Lung (tissue), 11 donors: ENCODE measurements at regions not wholly inside any gene's neighbourhood (a gene's known extent, or its start where the extent isn't known, plus 50 kb on each side); places are given as distances from the start of the nearest gene placed in this dataset.

Source experiments
- ATAC-seq: fragments of 200-7000 bp; cut with Tn5 transposase; one replicate; pipeline ENCODE4 v1.9.1; 2020; ENCODE audit warnings: moderate number of reproducible peaks; ENCODE audit not compliant: insufficient read depth, low FRiP score
- DNase-seq, 3 donors: peaks; one replicate each; pipeline ENCODE4 v3.0.0-alpha.2; 2013 to 2017
- H3K27ac ChIP-seq, 2 donors: one replicate each; pipeline ENCODE4 v1.5.1; 2013; ENCODE audit warnings: mild to moderate bottlenecking in 2 of 2, moderate library complexity in 2 of 2, control low read depth in 1 of 2, inconsistent platforms in 1 of 2, low read depth in 1 of 2, low read length in 1 of 2
- H3K27me3 ChIP-seq, 3 donors: one replicate each; pipeline ENCODE4 v1.5.1; 2013; ENCODE audit warnings: low read length in 2 of 3; ENCODE audit not compliant: control insufficient read depth in 3 of 3, insufficient read depth in 3 of 3
- H3K36me3 ChIP-seq, 4 donors: one replicate each; pipeline ENCODE4 v1.5.1; 2013; ENCODE audit warnings: low read length in 4 of 4, mild to moderate bottlenecking in 1 of 4, moderate library complexity in 1 of 4; ENCODE audit not compliant: control insufficient read depth in 4 of 4, insufficient read depth in 4 of 4
- H3K4me1 ChIP-seq, 5 donors: one replicate each; pipeline ENCODE4 v1.5.1; 2013; ENCODE audit warnings: low read length in 5 of 5, mild to moderate bottlenecking in 2 of 5, moderate library complexity in 1 of 5; ENCODE audit not compliant: control insufficient read depth in 5 of 5, insufficient read depth in 5 of 5
- H3K4me3 ChIP-seq: one replicate; pipeline ENCODE4 v1.5.1; 2013; ENCODE audit warnings: mild to moderate bottlenecking, control low read depth, moderate library complexity
- H3K9ac ChIP-seq, 2 donors: one replicate each; pipeline ENCODE4 v1.5.1; 2013; ENCODE audit warnings: low read length in 2 of 2, control low read depth in 1 of 2; ENCODE audit not compliant: insufficient read depth in 1 of 2
- H3K9me3 ChIP-seq, 4 donors: one replicate each; pipeline ENCODE4 v1.5.1; 2013; ENCODE audit warnings: low read length in 3 of 4, mild to moderate bottlenecking in 1 of 4, moderate library complexity in 1 of 4; ENCODE audit not compliant: control insufficient read depth in 4 of 4, insufficient read depth in 3 of 4
- CTCF ChIP-seq: IDR thresholded peaks from 2 replicates; pipeline ENCODE4 v1.5.1; 2012; ENCODE audit warnings: mild to moderate bottlenecking; ENCODE audit errors: control extremely low read depth, extremely low read depth
- WGBS, 2 donors: extraction: QIAGEN DNeasy Blood & Tissue Kit; methylation state at CpG; one replicate each; pipeline ENCODE4 v1.1.7; 2013; 5-methylcytosine and 5-hydroxymethylcytosine counted together
- donor health status: control.
- donor health status: control.
- donor health status: Bipolar disorder and iron deficiency.
- donor health status: healthy.
- donor health status: DM: yes; HTN: yes; CAD: no.

GRCh38 chr13:77386046-77386445 is 59.2 kb upstream of the MYCBP2 start:
- DNase-seq (no peak), ATAC-seq (no peak)
- H3K27ac ChIP-seq, result no peak overlapping the region
- H3K4me3 ChIP-seq, result no peak overlapping the region
- no peaks in the 10 kb centered on the region for H3K36me3 ChIP-seq
- no peaks in the 10 kb centered on the region for H3K4me1 ChIP-seq
- H3K9ac ChIP-seq, result no peak overlapping the region
- WGBS, 2 donors, result 34 to 62% methylated on average over 2 of the region's 2 CpGs
- no peak for TF ChIP-seq CTCF
- H3K27me3 ChIP-seq, result no peaks in the 10 kb centered on the region
- peaks cover 0 to 7% (median 0%) of the 10 kb centered on the region in 4 donors for H3K9me3 ChIP-seq

GRCh38 chr13:77384999-77385398 is 58.1 kb upstream of the MYCBP2 start:
- H3K4me1 ChIP-seq, result no peaks in the 10 kb centered on the region
- no peak for TF ChIP-seq CTCF
- no peak overlapping the region for H3K27ac ChIP-seq
- ATAC-seq, result no peak
- no peaks in the 10 kb centered on the region for H3K36me3 ChIP-seq
- DNase-seq, result no peak
- H3K4me3 ChIP-seq, result no peak overlapping the region
- peaks cover 0 to 7% (median 0%) of the 10 kb centered on the region in 4 donors for H3K9me3 ChIP-seq
- H3K9ac ChIP-seq, result no peak overlapping the region
- H3K27me3 ChIP-seq, result no peaks in the 10 kb centered on the region

GRCh38 chr13:77383097-77383496 is 56.2 kb upstream of the MYCBP2 start:
- Histone ChIP-seq H3K36me3 (no peaks in the 10 kb centered on the region), H3K27ac (no peak overlapping the region), H3K9me3 (peaks cover 0 to 7% (median 0%) of the 10 kb centered on the region in 4 donors), H3K9ac (no peak overlapping the region), H3K27me3 (no peaks in the 10 kb centered on the region), H3K4me1 (no peaks in the 10 kb centered on the region), H3K4me3 (no peak overlapping the region)
- ATAC-seq (no peak), DNase-seq (no peak)
- no peak for TF ChIP-seq CTCF
- WGBS, 2 donors, result 80 to 88% methylated on average over 4 of the region's 4 CpGs

GRCh38 chr13:77381059-77381458 is 54.2 kb upstream of the MYCBP2 start:
- Histone ChIP-seq H3K27me3 (no peaks in the 10 kb centered on the region), H3K27ac (no peak overlapping the region), H3K36me3 (no peaks in the 10 kb centered on the region), H3K4me1 (no peaks in the 10 kb centered on the region), H3K9ac (no peak overlapping the region), H3K4me3 (no peak overlapping the region), H3K9me3 (peaks cover 0 to 5% (median 0%) of the 10 kb centered on the region in 4 donors)
- no peak for TF ChIP-seq CTCF
- DNase-seq (no peak), ATAC-seq (no peak)
- WGBS, 2 donors, result 64 to 96% methylated on average over 1 of the region's 1 CpG
